ENCODE measurements at regions not wholly inside any gene's neighbourhood (a gene's known extent, or its start where the extent isn't known, plus 50 kb on each side); places are given as distances from the start of the nearest gene placed in this dataset.

DNA sequence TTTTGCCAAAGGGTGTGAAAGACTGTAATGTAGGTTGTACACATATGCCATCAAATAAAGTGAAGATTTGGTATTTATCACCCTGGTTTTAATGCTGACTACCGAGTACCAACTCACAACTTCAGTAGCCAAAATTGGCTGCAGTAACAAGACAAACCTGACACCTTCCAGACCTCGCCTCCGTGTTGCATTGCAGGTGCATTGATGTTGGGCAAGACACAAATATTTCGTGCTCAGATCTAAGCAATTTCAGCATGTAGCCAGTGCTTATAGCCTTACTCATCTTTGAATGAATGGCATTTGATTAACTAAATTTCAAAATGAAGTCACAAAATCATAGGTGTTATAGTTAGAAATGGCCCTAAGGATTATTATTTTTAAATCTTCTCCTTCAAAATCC is 400.2 kb downstream of the SOX2 start:
- TF ChIP-seq, protein P1, sequence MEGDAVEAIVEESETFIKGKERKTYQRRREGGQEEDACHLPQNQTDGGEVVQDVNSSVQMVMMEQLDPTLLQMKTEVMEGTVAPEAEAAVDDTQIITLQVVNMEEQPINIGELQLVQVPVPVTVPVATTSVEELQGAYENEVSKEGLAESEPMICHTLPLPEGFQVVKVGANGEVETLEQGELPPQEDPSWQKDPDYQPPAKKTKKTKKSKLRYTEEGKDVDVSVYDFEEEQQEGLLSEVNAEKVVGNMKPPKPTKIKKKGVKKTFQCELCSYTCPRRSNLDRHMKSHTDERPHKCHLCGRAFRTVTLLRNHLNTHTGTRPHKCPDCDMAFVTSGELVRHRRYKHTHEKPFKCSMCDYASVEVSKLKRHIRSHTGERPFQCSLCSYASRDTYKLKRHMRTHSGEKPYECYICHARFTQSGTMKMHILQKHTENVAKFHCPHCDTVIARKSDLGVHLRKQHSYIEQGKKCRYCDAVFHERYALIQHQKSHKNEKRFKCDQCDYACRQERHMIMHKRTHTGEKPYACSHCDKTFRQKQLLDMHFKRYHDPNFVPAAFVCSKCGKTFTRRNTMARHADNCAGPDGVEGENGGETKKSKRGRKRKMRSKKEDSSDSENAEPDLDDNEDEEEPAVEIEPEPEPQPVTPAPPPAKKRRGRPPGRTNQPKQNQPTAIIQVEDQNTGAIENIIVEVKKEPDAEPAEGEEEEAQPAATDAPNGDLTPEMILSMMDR (IDR thresholded peaks at IDR 0.05; ENCODE audit: insufficient read depth, low read length) = no peak
- no peak for DNase-seq (ENCODE audit: low read depth)
- no peak overlapping the region for H3K4me3 ChIP-seq (ENCODE audit: low read depth, low read length)

DNA sequence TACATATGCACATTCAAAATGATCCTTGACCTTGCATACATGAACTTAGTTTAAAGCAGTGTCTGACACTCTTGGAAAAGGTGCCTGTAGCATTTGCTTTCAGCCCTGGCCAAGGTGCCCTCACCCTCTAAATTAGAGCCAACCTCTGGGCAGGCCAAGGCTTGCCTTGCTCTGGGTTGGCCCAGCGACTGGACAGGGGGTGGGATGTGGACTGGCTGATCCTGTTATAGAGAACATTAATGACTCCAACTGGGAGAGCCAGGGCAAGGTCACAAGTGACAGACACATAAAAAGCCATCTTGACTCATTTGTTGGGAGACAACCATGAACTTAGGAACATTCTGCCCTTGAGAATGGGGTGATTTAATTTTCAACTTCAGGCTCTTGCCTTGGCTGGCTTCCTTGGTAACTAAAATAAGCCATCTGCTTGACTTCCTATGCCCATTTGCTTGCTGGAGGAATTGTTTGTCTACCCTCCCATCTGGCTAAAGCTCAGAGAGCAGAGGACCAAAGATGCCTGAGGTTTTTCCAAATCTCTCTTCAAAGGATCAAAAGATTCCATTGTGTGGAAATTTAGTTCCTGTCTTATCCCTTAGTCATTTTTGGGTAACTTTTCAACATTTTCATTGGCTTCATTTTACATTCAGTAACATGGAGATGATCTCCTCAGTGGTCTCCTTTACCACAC is 403.7 kb downstream of the SOX2 start:
- peak; percentile 12 for DNase-seq (ENCODE audit: low read depth)

DNA sequence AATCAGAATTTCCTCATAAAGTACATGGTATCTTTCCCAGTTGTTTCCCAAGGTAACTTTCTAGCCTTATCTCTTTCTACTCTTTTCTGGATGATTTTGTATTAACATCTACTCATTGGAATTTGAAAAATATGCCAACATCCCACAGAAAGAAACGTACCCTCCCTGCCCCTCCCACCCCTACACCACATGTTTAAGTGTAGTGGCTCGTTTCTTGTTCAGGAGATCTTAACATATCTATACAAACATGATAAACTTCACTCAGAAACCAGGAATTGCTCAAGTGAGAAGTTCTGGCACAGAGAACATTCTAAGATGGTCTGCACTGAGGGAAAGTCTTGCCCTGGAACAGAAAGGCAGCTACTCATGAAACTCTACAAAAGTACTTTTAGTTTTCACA is 404.7 kb downstream of the SOX2 start:
- DNase-seq (ENCODE audit: low read depth) = peak; percentile 10
- TF ChIP-seq, protein P1 (IDR thresholded peaks at IDR 0.05; ENCODE audit: insufficient read depth, low read length) = no peak

More for the DNA sequence above, 403.7 kb downstream of the SOX2 start:
- TF ChIP-seq, protein P1 (IDR thresholded peaks at IDR 0.05; ENCODE audit: insufficient read depth, low read length) = no peak
- no peak overlapping the region for H3K4me3 ChIP-seq (ENCODE audit: low read depth, low read length)

DNA sequence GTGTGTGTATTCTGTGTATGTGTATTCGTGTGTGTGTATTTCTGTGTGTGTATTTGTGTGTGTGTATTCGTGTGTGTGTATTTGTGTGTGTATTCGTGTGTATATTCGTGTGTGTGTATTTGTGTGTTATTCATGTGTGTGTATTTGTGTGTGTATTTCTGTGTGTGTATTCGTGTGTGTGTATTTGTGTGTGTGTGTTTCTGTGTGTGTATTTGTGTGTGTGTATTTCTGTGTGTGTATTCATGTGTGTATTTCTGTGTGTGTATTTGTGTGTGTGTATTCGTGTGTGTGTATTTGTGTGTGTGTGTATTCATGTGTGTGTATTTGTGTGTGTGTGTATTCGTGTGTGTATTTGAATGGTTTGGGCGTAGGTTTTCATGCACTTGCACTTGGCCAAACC is 405.4 kb downstream of the SOX2 start:
- DNase-seq (ENCODE audit: low read depth) = no peak
- TF ChIP-seq, protein P1 (IDR thresholded peaks at IDR 0.05; ENCODE audit: insufficient read depth, low read length) = no peak
- no peak overlapping the region for H3K4me3 ChIP-seq (ENCODE audit: low read depth, low read length)

More for the DNA sequence above, 404.7 kb downstream of the SOX2 start:
- no peak overlapping the region for H3K4me3 ChIP-seq (ENCODE audit: low read depth, low read length)

DNA sequence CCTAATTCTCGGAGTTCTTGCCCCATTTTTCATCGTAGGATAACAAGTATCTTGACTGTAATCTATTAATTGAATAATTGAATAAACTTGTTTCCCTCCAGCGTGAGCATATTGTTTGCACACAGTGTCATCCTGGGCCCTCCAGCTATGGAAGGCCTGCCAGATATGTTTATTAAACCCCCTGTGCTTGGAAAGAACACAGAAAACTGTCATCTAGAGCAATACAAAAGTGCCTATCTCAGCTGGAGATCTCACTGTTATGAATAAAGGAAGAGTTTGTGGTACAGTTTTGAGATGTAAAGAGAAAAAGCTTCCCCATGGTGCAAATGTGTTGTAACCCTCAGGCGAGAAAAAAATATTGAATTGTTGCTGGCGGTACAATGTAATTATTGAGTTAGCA is 405.9 kb downstream of the SOX2 start:
- no peak for DNase-seq (ENCODE audit: low read depth)

DNA sequence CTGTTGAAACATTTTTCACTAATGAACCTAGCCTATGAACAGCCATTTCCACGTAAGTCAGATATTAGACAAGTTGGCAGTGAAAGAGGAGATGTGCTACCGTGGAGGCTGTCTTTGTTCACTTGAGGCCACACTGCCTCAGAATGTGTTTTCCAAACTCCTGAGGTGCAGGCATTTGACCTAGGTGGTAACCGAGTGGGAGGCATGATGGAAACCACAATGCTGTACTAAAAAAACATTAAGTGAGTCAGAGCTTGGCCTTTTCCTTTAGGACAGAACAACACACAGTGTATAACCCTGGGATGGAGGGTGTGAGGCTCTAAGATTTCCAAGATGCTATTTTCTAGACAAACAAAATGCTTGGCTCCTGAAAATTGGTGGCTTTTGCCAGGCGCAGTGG is 406.3 kb downstream of the SOX2 start:
- H3K4me3 ChIP-seq (ENCODE audit: low read depth, low read length) = no peak overlapping the region
- TF ChIP-seq, protein P1 (IDR thresholded peaks at IDR 0.05; ENCODE audit: insufficient read depth, low read length) = no peak
- peak; percentile 2 for DNase-seq (ENCODE audit: low read depth)

More for the DNA sequence above, 405.9 kb downstream of the SOX2 start:
- TF ChIP-seq, protein P1 (IDR thresholded peaks at IDR 0.05; ENCODE audit: insufficient read depth, low read length) = no peak
- H3K4me3 ChIP-seq (ENCODE audit: low read depth, low read length) = no peak overlapping the region

DNA sequence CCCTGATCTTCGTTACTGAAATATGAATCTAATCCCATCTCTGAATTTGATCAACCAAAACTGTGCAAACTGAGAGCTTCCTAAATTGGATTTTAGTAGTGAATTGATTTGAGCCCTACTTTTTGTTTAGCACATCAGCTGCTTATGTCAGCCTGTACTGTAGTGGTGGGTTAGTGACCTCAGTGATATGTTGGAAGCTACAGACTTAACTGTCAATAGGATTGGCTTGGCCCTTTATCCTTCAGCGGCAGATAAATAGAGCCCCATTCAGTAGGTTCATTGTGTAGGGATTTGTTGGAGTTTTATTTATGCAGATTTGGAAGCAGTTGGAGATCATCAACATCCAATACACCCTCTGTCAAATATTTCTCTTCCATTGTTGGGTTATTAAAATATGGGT is 409.7 kb downstream of the SOX2 start:
- TF ChIP-seq, protein P1 (IDR thresholded peaks at IDR 0.05; ENCODE audit: insufficient read depth, low read length) = no peak
- no peak for DNase-seq (ENCODE audit: low read depth)
- no peak overlapping the region for H3K4me3 ChIP-seq (ENCODE audit: low read depth, low read length)

Measured in fibroblast of the aortic adventitia (primary cell).